ENCODE measurements at regions not wholly inside any gene's neighbourhood (a gene's known extent, or its start where the extent isn't known, plus 50 kb on each side); places are given as distances from the start of the nearest gene placed in this dataset.

DNA sequence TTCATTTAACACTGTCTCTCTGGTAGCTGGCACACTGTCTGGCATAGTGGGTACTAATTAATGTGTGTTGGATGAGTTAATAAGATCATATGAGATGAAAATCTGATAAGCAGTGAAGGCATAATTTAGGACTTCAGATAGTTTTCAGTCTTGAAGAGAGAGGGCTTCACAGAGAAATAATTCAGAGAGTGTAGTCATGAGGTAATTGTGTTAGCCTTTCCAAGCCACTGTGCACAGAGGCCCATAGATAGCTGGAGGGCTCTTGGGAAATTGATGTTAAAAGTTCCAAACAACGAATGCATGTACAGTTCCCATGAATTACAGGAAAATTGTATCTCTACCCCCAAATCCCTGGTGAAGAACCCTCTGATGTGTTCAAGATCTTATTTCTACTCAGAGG lies 133.8 kb upstream of the HMGA2 start:
- no peaks in the 10 kb centered on the region for H3K36me3 ChIP-seq (ENCODE audit: insufficient read depth, low read length)
- peaks cover 10% of the 10 kb centered on the region; the same call in 1 of the 2 replicates for H3K4me1 ChIP-seq (ENCODE audit: insufficient read depth, low read length)
- no peaks in the 10 kb centered on the region for H3K9me3 ChIP-seq (ENCODE audit: control insufficient read depth, insufficient read depth, low read length)
- H3K9ac ChIP-seq (ENCODE audit: low read depth, low read length), result no peak overlapping the region

DNA sequence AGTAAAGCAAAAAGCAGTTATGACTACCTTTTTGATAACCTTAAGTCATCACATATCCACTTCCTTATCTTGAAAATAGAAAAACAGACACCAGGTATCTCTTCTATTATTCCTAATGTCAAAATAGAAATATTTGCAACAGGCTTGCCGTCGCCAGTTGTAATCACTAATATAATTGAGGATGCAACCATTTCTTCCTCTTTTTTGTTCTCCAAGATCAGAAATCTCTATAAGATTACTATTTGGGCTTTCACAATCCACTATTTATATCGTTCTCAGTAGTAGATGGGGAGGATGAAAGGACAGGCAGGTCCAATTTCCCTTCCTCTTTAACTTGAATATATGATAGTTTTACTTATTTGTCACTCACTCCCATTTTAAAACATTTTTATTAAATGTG lies 130.2 kb upstream of the HMGA2 start:
- peaks cover 13% of the 10 kb centered on the region; the same call in 1 of the 2 replicates for H3K4me1 ChIP-seq (ENCODE audit: insufficient read depth, low read length)
- H3K9ac ChIP-seq (ENCODE audit: low read depth, low read length), result no peak overlapping the region
- no peaks in the 10 kb centered on the region for H3K36me3 ChIP-seq (ENCODE audit: insufficient read depth, low read length)
- H3K9me3 ChIP-seq (ENCODE audit: control insufficient read depth, insufficient read depth, low read length), result no peaks in the 10 kb centered on the region

DNA sequence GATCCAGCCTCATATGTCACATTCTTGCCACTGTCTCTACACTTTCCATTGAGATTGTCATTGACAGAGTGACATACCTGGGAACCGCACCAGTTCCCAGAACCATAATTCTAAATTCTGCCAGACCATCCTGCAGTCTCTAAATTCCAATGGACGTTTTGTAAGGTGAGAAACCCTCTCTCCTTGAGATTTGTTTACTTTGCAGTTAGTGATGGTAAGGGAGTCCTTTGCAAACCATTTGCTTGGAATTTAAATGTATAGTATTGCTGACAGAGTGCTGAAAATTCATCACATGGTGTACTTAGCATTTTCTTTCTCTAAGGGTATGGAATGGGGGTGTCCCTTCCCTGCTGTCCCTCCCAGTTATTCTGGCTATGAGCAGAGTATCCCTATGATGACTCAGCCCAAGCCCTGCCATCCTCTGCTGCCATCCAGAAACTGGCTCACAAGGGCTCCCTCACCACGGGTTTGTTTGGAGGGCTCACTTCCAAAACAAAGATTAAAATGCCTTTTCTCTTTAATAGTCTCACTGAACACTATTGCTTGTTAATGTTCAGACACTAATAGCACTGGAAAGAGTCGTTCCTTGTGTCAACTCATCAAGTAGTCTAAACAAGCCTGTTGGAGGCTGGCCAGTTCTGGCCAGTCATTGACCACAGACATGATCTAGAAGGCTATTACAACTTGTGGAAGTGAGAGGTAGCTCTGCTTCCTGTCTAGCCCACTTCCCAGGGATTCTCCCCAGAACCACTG lies 129.0 kb upstream of the HMGA2 start:
- Histone ChIP-seq H3K9ac (ENCODE audit: low read depth, low read length) (no peak overlapping the region), H3K4me1 (ENCODE audit: insufficient read depth, low read length) (peaks cover 13% of the 10 kb centered on the region; the same call in 1 of the 2 replicates)

DNA sequence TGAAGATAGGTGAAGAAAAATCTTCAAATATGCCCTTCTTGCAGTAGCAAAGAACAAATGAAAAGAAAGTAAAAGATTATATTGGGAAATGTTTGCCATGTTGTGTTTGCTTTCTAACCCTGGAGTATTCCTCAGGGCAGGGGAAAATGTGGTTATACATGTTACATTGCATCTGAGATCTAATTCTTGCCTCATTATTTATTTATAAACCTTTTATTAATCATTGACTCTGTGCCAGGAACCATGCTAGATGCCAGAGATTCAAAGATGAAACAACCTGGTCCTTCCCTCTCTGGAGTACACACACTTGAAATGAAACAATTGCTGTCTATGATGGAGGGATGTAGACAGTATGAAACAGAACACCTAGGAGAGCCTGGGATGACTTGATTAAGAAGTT lies 128.1 kb upstream of the HMGA2 start:
- no peaks in the 10 kb centered on the region for H3K36me3 ChIP-seq (ENCODE audit: insufficient read depth, low read length)
- H3K9me3 ChIP-seq (ENCODE audit: control insufficient read depth, insufficient read depth, low read length), result no peaks in the 10 kb centered on the region
- no peak overlapping the region for H3K9ac ChIP-seq (ENCODE audit: low read depth, low read length)
- H3K4me1 ChIP-seq (ENCODE audit: insufficient read depth, low read length), result peaks cover 13% of the 10 kb centered on the region; the same call in 1 of the 2 replicates

More for the DNA sequence above, 129.0 kb upstream of the HMGA2 start:
- Histone ChIP-seq H3K9me3 (ENCODE audit: control insufficient read depth, insufficient read depth, low read length) (no peaks in the 10 kb centered on the region), H3K36me3 (ENCODE audit: insufficient read depth, low read length) (no peaks in the 10 kb centered on the region)

DNA sequence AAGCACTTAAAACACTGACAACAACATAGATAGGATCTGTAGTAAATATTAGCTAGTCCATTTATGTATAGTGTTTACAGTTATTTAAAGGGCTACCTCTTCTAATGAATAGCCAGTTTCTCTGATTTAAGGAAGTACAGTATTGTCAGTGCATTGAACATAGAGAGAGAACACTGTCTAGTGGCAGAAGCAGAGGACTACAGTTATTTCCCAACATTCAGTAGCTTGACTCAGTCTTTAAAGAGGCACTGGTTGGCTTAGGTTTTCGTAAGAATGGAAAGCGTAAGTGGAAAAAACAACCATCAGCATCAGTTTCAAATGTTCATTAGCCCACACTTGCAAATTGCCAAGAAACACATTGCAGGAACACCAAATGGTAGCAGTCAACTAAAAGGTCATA lies 125.0 kb upstream of the HMGA2 start:
- Histone ChIP-seq H3K9me3 (ENCODE audit: control insufficient read depth, insufficient read depth, low read length) (0 out of 2 replicates have a peak, but pooled peaks cover 4% of the 10 kb centered on the region), H3K9ac (ENCODE audit: low read depth, low read length) (no peak overlapping the region), H3K36me3 (ENCODE audit: insufficient read depth, low read length) (no peaks in the 10 kb centered on the region), H3K4me1 (ENCODE audit: insufficient read depth, low read length) (peaks cover 13% of the 10 kb centered on the region; the same call in 1 of the 2 replicates)

DNA sequence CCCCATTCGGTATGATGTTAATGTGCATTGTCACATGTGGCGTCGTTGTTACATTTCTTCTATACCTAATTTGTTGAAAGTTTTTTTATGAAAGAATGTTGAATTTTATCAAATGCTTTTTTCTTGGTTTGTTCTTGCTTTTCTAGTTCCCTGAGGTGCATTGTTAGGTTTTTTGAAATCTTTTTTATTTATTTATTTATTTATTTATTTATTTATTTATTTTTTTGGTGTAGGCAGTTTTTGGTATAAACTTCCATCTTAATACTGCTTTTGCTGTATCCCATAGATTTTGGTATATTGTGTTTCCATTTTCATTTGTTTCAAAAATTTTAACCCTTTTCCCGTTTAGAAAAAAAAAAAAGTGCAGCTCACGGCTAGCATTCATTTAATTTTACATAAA lies 121.1 kb upstream of the HMGA2 start:
- Histone ChIP-seq H3K9me3 (ENCODE audit: control insufficient read depth, insufficient read depth, low read length) (peaks cover 8% of the 10 kb centered on the region; the same call in 1 of the 2 replicates), H3K9ac (ENCODE audit: low read depth, low read length) (no peak overlapping the region), H3K4me1 (ENCODE audit: insufficient read depth, low read length) (no peaks in the 10 kb centered on the region), H3K36me3 (ENCODE audit: insufficient read depth, low read length) (no peaks in the 10 kb centered on the region)

DNA sequence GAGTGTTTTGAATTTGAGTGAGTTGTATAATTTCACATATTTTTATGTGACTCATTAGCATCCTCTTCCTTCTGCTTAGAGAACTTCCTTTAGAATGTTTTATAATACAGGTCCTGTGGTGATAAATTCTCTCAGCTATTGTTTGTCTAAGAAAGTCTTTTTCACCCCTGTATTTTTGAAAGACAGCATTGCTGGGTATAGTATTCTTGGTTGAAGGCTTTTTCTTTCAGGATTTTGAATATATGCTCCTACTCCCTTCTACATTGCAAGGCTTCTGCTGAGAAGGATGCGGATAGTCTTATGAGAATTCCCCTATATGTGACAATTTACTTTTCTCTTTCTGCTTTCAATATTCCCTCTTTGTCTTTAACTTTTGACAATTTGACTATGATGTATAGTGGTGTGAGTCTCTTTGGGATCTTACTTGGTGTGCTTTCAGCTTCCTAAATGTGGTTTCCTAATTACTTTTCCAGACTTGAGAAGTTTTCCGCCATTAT lies 118.9 kb upstream of the HMGA2 start:
- no peaks in the 10 kb centered on the region for H3K36me3 ChIP-seq (ENCODE audit: insufficient read depth, low read length)
- H3K4me1 ChIP-seq (ENCODE audit: insufficient read depth, low read length), result no peaks in the 10 kb centered on the region
- H3K9ac ChIP-seq (ENCODE audit: low read depth, low read length), result no peak overlapping the region
- H3K9me3 ChIP-seq (ENCODE audit: control insufficient read depth, insufficient read depth, low read length), result peaks cover 8% of the 10 kb centered on the region; the same call in 1 of the 2 replicates

DNA sequence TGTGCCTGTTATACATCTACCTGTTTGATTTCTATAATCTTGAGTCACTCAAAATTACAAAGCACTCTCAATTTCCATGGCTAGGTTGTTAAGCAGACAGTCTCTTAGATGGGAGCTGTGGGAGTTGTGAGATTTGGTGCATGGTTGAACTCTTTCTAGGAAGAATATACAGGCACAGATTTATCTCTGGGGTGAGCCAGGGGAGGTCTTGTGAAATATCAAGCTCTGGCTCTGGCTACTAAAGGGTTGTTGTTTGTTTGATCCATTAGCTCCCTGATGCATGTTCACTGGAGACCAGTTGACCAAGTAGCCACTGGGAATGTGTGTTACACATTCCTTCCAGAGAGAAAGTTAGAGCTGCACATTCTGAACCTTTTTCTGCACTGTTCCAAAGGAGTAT lies 117.2 kb upstream of the HMGA2 start:
- H3K4me1 ChIP-seq (ENCODE audit: insufficient read depth, low read length), result no peaks in the 10 kb centered on the region
- no peak overlapping the region for H3K9ac ChIP-seq (ENCODE audit: low read depth, low read length)
- no peaks in the 10 kb centered on the region for H3K36me3 ChIP-seq (ENCODE audit: insufficient read depth, low read length)
- H3K9me3 ChIP-seq (ENCODE audit: control insufficient read depth, insufficient read depth, low read length), result peaks cover 8% of the 10 kb centered on the region; the same call in 1 of the 2 replicates

DNA sequence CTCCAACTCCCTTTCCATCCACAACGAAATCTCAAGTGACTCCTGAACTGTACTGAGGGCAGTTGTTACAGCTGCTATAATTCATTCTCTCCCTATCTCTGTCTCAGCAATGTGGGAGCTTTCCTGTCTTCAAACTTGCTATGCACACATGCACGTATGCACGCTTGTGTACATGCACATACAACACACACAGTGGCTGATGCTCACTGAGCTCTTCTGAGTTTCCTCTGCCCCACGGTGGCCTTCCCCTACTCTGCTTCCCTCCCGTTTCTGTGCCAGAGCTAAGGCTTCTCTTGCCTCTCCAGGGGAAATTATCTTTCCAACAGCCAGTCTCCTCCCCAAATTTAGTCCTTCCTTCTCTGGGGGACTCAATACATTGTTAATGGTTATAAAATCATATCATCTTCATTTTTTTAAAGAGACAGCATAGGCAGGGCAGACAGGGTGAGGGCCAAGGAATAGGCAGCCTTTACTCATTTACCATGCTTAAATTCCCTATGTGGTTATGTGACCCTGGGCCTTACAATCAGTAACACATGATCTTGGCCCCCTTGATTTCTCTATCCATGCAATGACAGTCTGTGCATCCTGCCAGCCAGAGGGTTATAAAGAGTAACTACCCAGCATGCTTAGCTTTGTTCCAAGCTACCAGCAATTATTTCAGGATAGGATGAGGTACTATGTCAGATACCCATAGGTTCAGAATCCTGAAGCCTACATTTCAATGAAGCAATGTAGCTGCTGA lies 111.9 kb upstream of the HMGA2 start:
- H3K9me3 ChIP-seq (ENCODE audit: control insufficient read depth, insufficient read depth, low read length), result no peaks in the 10 kb centered on the region
- no peak overlapping the region for H3K9ac ChIP-seq (ENCODE audit: low read depth, low read length)
- no peaks in the 10 kb centered on the region for H3K4me1 ChIP-seq (ENCODE audit: insufficient read depth, low read length)
- H3K36me3 ChIP-seq (ENCODE audit: insufficient read depth, low read length), result no peaks in the 10 kb centered on the region

DNA sequence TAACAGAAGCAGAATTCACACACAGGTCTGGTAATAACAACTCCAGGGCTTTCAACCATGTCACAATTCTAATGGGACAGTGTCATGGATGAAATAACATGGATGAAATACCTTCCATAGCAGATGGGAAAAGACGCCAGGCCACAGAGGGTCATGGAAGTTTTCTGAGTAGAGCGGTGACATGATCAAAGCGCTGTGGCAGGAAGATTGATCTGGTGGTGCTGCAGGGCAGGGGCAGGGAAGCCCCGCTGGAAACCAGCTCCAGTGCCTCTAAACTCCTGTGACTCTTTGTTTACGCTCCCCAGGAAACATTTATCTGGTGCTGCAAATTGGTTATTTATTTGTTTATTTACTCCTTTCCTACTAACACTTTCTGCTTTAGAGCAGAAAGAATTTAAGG lies 108.3 kb upstream of the HMGA2 start:
- Histone ChIP-seq H3K9ac (ENCODE audit: low read depth, low read length) (no peak overlapping the region), H3K36me3 (ENCODE audit: insufficient read depth, low read length) (no peaks in the 10 kb centered on the region), H3K9me3 (ENCODE audit: control insufficient read depth, insufficient read depth, low read length) (no peaks in the 10 kb centered on the region), H3K4me1 (ENCODE audit: insufficient read depth, low read length) (peaks cover 4% of the 10 kb centered on the region; the same call in 1 of the 2 replicates)

DNA sequence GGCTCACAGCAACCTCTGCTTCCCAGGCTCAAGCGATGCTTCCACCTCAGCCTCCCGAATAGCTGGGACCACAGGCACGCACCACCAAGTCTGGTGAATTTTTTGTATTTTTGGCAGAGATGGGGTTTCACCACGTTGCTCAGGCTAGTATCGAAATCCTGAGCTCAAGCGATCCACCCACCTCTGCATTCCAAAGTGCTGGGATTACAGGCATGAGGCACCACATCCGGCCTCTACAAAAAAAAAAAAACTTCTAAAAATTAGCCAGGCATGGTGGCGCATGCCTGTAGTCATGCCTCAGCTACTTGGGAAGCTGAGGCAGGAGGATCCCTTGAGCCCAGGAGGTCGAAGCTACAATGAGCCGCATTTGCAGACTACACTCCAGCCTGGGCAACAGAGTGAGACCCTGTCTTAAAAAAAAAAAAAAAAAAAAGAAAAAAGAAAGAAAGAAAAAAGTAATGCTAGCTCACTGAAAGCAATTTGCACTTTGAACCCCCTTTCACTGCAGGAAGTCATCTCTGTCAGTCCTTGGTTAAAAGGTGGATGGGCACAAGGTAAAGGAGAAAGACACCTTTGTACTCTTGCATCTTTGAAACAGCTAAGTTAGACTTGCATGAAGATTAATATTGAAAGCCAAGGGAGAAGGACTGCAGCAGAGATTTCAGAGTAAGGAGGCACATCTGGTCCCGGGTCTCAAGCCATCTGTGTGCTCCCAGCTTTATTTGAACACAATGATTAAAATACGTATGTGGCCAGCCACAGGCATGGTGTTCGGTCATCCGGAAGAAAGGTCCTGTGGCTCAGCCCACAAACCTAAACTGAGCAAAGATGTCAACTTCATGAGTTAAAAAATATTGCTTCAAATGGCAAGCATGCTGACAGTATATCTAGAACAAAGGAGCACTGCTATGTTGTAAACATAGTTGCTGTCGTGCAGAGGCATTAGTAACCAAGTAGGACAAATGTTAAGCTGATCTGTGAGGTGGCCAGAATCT lies 103.8 kb upstream of the HMGA2 start:
- Histone ChIP-seq H3K9me3 (ENCODE audit: control insufficient read depth, insufficient read depth, low read length) (no peaks in the 10 kb centered on the region), H3K4me1 (ENCODE audit: insufficient read depth, low read length) (peaks cover 6% of the 10 kb centered on the region; the same call in 1 of the 2 replicates), H3K36me3 (ENCODE audit: insufficient read depth, low read length) (no peaks in the 10 kb centered on the region), H3K9ac (ENCODE audit: low read depth, low read length) (no peak overlapping the region)

DNA sequence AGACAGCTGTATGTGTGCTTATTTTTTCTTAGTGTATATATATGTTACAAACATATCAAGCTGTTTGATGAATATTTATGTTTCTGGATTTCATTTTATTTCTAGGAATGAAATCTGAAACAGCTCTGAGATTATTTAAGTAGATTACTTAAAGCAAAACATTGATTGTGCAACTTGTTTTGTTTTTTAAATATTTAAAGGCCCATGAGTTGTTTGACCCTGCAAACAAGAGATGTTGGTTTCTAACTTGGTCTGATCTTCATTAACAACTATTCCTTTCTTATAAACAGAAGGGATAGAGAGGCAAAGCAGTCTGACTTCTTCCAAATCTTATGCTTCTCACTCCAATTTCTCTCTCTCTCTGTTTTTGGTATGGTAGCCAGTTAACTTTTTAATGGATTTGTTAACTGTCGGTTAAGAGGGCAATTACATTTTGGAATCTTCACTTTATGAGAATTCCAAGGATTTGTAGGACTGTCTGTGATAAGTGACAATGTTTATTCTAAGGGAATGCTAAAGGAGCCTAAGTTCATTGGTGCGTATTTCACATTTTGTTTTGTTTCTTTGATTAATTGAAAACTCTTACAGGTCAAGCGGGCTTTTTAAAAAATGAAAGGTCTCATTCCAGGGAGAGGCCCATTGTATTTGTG lies 102.6 kb upstream of the HMGA2 start:
- Histone ChIP-seq H3K36me3 (ENCODE audit: insufficient read depth, low read length) (no peaks in the 10 kb centered on the region), H3K9me3 (ENCODE audit: control insufficient read depth, insufficient read depth, low read length) (no peaks in the 10 kb centered on the region), H3K9ac (ENCODE audit: low read depth, low read length) (no peak overlapping the region), H3K4me1 (ENCODE audit: insufficient read depth, low read length) (peaks cover 6% of the 10 kb centered on the region; the same call in 1 of the 2 replicates)

DNA sequence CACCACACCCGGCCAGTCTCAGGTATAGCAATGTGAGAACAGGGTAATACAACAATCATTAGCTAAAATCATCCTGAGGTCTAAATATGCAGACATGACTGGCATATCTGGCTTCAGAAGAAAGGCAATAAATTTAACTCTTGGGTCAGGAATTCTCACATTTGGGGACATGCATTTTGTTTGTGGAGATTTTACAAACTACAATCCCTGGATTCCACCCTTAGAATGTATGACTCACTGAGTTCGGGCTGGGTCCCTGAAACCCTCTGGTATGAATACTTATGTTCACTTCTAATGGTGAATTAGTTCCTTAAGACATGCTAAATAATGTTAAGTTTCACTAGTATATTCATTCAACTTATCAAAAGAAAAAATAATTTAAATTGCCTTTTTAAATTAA lies 98.9 kb upstream of the HMGA2 start:
- H3K4me1 ChIP-seq (ENCODE audit: insufficient read depth, low read length), result peaks cover 6% of the 10 kb centered on the region; the same call in 1 of the 2 replicates
- H3K9me3 ChIP-seq (ENCODE audit: control insufficient read depth, insufficient read depth, low read length), result no peaks in the 10 kb centered on the region
- no peak overlapping the region for H3K9ac ChIP-seq (ENCODE audit: low read depth, low read length)
- H3K36me3 ChIP-seq (ENCODE audit: insufficient read depth, low read length), result no peaks in the 10 kb centered on the region

Measured in ES-I3 (cell line).